Skeletal muscle cell (primary cell): ENCODE measurements at regions not wholly inside any gene's neighbourhood (a gene's known extent, or its start where the extent isn't known, plus 50 kb on each side); places are given as distances from the start of the nearest gene placed in this dataset.
A peak's percentile ranks its signal among the peaks of the same experiment; 100 is the strongest.

Experiments
- DNase-seq: peaks from one replicate; pipeline ENCODE4 v3.0.0-alpha.2; 2010; ENCODE audit warnings: low read depth
- H3K4me3 ChIP-seq: 2 replicates; pipeline ENCODE4 v1.5.1; 2011; ENCODE audit warnings: low read depth, mild to moderate bottlenecking, control low read depth, low read length, moderate library complexity

DNA sequence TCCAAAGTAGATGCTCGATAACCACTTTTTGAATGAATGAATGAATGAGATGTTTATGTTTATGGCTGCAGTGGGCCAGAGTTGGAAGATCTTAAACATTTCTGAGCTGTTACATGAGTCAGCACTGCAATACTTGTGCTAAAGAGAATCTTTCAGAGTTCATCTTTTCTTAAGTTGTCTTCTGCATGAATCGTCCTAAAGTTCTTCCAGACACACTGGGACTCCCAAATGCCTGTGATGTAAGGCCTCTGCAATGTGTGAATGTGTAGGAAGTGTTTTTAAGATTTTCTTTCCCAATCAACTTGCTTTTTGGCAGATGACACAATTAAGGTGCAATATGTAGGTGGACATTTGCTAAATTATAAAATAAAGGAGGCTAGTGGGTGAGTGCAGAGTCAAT, 50.3 kb upstream of the TRIM9 start:
- H3K4me3 ChIP-seq = no peak overlapping the region
- peak; percentile 47 for DNase-seq

DNA sequence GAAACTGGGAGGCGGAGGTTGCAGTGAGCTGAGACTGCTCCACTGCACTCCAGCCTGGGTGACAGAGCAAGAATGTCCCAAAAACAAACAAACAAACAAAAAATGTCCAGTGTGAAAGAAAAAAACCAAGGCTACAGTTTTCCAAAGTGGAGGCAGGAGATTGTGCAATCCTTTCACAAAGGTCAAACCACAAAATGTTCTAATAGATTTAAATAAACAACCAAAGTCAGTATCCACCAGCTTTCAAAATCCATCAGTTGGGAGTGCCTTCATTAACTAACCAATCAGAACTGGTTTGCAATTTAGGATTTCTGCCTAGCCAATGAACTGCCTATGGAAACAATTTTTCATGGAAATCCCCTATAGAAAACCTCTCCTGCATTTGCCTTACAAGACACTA, 52.3 kb upstream of the TRIM9 start:
- no peak overlapping the region for H3K4me3 ChIP-seq
- peak; percentile 32 for DNase-seq

DNA sequence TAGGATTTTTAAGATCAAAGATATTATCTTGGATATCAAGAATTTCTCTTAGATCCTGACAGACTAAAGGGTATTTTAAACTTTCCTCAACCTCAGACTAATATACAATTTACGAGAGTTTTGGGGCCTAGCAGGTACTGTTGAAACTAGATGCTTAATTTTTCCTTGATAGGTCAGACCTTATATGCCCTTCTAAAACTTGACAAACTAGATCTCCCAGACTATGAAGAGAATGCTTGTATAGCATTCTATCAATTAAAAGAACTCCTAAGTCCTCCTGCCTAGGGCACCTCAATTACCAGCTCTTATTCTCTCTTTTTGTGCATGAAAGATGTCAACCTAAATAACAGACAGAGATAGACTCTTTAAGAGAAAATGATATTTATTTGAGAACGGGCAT, 60.4 kb upstream of the TRIM9 start:
- no peak for DNase-seq
- H3K4me3 ChIP-seq = no peak overlapping the region

DNA sequence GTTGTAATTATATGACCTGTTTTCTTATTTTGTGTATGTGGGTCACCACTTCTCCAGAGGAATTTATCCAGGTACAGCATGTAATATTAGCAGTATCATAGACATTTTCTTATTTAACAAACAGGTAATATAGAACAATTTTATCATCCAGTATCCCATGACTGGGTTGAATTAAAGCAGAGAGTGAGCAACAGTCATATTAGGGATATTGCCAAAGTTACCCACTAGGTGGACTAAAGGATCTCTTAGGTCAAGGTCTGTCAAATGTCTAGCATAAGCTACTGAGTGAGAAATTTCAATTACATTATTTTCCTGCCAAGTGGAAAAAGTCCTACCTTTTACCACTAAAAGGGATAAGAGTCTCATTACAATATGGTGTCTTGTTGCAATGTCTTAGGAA, 62.1 kb upstream of the TRIM9 start:
- DNase-seq = no peak
- H3K4me3 ChIP-seq = no peak overlapping the region

DNA sequence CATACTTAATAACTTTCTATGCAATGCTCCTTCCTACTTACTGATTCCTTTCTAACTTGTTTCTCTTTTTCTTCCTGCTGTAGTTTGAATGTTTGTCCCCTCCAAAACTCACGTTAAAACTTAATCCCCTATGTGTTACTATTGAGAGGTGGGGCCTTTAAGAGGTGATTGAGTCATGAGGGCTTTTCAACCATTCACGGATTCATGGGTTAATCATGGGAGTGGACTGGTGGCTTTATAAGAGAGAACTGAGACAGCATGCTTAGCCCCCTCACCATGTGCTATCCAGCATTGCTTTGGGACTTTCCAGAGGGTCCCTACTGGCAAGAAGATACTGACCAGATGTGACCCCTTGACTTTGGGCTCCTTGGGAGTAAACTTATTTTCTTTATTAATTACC, 66.0 kb upstream of the TRIM9 start:
- no peak overlapping the region for H3K4me3 ChIP-seq
- no peak for DNase-seq

DNA sequence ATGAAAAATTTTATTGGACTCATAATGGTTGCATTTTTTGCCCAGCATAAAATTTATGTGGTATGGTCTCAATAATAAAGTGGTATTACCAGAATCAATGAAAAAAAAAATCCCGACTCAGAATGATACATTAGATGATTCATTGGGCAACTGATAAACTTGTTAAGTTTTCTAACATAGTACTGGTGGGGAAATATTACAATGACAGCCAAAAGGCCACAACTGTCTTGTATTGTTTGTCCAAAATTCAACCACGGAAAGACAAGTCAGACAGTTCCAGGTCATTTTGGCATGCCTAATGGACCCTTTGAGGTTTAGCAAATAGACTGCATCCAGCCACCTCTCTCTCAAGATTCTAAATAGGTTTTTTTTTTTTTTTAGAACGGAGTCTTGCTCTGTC, 70.5 kb upstream of the TRIM9 start:
- DNase-seq = no peak
- no peak overlapping the region for H3K4me3 ChIP-seq

DNA sequence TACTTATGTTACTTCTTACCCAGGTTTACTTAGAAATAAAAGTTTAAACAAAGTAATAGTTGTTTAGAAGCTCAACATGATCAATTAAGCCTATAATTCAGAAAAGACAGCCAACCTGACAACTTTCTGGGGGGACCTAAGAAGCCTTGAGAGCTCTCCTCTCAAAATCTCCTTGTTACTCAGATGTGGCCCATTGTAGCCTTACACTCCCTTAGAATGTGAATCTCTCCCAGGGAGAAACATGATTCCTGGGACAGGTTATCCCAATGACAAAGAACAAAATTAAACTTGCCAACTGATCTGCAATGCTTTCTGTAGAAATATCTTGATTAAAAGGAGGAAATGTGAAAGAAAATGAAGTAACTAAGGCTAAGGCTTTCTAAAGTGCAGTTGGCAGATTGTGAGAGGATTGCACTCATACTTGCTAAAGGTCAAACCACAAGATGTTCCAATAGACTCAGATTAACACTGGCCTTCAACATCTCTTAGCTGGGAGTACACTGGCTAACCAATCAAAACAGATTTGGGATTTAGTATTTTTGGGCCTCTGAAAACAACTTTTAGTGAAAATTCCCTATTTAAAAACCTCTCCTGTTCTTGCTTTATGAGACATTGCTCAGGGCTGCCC, 72.3 kb upstream of the TMX1 start:
- DNase-seq = peak; percentile 75
- H3K4me3 ChIP-seq = no peak overlapping the region

DNA sequence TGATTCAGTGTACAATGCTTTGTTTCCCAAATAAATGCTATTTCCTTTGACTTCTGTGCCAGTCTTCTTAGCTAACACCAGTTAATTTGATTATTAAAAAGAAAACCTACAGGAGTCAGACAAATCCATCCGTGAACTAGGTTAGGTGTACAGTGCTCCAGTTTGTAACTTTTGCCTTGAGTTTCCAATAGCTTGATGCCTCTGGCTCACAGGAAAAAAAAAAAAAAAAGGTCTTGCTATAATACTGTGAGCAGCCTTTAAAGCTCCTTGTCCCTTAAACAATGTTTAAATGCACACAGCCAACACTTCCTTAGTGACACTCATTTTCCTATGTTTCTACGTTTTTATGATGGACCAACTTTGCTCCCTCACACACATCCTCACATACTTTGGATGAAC, 71.8 kb upstream of the TMX1 start:
- no peak overlapping the region for H3K4me3 ChIP-seq
- DNase-seq = no peak

DNA sequence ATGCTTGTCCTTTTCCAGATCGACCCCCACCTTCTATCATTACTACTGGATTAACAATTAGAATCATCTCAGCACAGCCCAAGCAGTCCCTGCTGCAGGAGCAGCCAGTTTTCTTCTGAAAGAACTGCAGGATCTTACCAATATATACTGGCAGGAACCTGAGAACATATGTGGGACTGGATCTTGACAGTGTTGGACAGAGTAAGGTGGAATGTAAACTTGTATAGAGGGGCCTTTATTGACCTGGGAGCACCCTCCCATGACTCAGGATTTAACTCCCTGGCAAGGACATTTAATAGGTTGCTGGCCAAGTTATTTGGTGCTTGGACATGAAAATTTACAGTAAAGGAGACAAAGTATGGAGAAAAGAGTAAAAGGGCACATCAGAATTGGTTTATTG, 66.2 kb upstream of the TMX1 start:
- no peak overlapping the region for H3K4me3 ChIP-seq
- no peak for DNase-seq

DNA sequence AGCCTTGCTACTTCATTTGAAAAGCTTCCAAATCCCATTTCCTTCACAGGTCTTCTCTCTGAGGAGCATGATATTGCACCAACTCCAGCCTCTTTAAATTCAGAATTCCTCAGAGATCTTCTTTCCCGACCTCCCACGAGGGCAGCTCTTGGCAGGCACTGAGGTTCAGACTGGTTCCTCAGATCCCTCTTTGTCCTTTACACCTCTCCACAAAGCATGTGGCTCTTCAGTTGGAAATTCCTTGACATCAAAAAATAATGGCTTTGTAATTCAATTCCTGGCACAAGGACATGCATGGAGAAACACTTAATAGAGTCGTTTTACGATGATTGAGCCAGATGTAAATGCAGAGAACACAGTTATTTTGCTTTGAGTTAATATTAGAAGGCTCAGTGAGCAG, 63.2 kb upstream of the TMX1 start:
- H3K4me3 ChIP-seq = no peak overlapping the region
- DNase-seq = no peak

DNA sequence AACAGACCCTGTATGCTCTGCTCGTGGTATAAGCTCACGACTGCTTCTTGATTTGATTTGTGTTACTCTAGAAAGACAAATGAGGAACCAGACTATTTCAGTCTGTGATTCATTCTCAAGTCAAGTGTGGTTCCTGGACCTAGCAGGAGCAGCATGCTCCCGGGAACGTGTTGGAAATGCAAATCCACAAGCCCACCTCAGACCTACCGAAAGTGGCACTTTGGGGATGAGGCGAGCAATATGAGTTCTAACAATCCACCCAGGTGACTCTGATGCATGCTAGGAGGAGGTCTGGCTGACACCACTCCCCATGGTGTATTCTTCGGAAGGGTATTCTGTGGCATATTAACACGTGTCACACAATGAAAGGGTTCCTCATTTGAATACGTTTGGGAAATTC, 59.5 kb upstream of the TMX1 start:
- DNase-seq = no peak
- no peak overlapping the region for H3K4me3 ChIP-seq

DNA sequence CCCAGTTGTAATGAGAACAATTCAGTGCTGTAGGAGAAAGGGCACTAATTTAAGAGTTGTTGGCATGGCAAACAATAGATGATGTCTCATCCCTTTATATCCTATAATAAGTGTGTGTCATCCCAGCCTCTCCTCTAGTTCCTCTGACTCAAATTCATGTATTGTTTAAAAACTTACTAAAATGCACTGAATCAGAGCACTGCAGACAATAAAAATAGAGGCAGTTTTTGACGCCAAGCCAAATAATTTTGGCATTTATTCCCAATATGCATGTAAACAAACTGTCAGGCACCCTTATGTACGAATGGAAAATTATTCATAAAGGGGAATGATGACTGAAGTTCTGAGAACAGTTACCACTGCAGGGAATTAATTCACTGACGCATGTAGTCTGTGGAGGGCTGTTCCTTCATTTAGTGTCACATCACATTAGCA, 57.9 kb upstream of the TMX1 start:
- no peak for DNase-seq
- no peak overlapping the region for H3K4me3 ChIP-seq

DNA sequence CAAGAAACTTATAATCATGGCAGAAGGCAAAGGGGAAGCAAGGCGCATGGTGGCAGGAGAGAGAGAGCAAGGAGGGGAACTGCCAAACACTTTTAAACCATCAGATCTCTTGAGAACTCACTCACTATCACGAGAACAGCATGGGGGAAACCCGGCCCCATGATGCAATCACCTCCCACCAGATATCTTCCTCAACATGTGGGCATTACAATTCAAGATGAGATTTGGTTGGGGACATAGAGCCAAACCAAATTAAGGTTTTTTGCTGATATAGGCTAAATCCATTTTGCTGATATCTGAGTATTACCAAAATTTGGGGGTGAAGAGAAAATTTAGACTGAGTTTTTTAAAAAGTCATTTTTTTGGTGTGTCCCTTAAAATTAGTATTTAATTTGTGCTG, 54.9 kb upstream of the TMX1 start:
- no peak for DNase-seq
- no peak overlapping the region for H3K4me3 ChIP-seq

DNA sequence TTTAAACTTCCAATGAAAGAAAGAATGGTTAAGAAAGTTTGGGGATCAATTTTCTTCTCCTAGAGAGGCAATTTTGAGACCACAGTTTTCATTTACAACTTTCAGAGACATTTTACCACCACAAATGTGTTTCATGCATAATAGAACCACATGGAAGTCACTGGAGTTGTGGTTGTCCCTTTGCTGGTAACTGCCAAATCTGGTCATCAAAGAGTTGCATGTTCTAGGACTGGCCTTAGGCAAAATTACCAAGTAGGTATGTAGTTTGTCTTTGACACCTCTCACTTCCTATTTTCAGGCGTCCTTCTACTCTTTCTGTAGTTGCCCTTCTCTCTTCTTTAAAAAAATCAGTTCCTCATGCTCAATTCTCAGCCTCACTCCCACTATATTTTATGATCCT, 54.3 kb upstream of the TMX1 start:
- no peak for DNase-seq

DNA sequence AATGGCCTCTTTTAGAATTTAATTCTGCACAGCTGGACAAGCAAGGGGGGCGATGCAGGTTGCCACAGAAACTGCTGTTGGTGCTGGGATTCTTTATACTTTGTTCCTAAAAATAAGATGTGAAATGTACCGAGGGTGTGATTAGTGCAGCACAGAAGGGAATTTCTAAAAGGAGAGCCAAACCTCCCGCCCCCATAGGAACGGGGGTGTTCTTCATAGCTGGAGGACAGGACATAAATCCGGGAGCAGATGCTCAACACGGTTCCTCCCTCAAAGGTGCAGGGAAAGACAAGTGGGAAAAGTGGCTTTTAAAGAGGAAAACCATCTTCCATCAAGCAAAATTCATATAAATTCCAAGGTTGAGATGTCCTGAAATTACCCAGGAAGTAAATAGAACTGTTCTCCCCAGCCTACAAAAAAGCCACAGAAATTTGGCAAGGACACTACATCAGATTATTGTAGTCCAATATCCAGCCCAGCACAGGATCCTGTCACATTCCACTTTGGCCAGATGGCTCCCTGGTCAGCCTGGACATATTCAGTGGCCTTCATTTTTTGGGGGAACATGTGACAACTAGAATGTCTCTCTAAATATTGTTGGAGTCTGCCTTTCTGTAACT, 51.4 kb upstream of the TMX1 start:
- no peak for DNase-seq

More for the DNA sequence above, 54.3 kb upstream of the TMX1 start:
- no peak overlapping the region for H3K4me3 ChIP-seq

DNA sequence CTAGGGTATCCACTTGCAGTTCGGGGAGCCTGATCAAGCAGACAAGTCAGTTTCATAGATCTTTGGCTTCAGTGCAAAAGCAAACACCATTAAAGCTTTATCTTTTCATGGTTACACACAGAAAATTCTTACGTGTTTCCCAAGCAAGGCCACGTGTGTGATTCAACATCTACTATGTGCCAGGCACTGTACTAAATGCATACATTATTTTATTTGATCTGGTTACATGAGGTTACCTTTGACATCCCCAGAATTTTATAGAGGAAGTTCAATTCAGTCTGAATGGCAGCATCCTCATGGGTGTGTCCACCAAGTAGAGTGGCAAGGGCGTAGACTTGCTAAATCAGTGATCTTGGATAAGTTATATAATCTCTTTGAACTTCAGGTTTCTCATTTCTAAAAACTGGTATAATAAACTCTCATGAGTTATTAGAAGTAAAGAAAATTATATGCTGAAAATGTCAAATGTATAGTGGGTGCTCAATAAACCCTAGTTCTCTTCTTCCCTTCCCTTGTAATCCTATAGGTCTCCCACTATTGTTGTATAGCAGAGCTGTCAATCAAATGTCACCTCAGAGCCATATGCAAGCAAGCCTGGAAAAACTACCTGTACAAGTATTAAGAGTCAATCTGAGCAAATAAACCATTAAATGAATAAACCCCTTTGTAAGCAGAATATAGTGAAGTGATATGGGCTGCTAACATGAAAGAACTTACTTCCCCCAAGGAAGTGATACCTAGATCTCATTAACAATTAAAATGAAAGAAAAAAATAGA, 50.3 kb upstream of the TMX1 start:
- no peak for DNase-seq
- no peak overlapping the region for H3K4me3 ChIP-seq

More for the DNA sequence above, 51.4 kb upstream of the TMX1 start:
- H3K4me3 ChIP-seq = no peak overlapping the region
